ENCODE measurements at regions not wholly inside any gene's neighbourhood (a gene's known extent, or its start where the extent isn't known, plus 50 kb on each side); places are given as distances from the start of the nearest gene placed in this dataset.

- Histone ChIP-seq H3K27ac (ENCODE audit: low read length) (no peak overlapping the region), H3K9me3 (ENCODE audit: control insufficient read depth in 1 of 2, low read length in 2 of 2) (no peaks in the 10 kb centered on the region), H3K4me3 (ENCODE audit: low read depth in 1 of 2, low read length in 2 of 2) (no peak overlapping the region), H3K36me3 (ENCODE audit: control insufficient read depth in 1 of 2, insufficient read depth in 2 of 2, low read length in 2 of 2) (no peaks in the 10 kb centered on the region), H3K27me3 (ENCODE audit: low read depth, low read length) (no peaks in the 10 kb centered on the region), H3K4me1 (ENCODE audit: control insufficient read depth in 1 of 2, insufficient read depth in 2 of 2, low read length in 2 of 2) (no peaks in the 10 kb centered on the region)
Observed at GRCh38 chr17:15133143-15133542, 132.0 kb downstream of the PMP22 start.

- no peaks in the 10 kb centered on the region for H3K9me3 ChIP-seq (ENCODE audit: control insufficient read depth in 1 of 2, low read length in 2 of 2)
- H3K27ac ChIP-seq (ENCODE audit: low read length) = no peak overlapping the region
- H3K4me3 ChIP-seq (ENCODE audit: low read depth in 1 of 2, low read length in 2 of 2) = no peak overlapping the region
- H3K4me1 ChIP-seq (ENCODE audit: control insufficient read depth in 1 of 2, insufficient read depth in 2 of 2, low read length in 2 of 2) = no peaks in the 10 kb centered on the region
- H3K36me3 ChIP-seq (ENCODE audit: control insufficient read depth in 1 of 2, insufficient read depth in 2 of 2, low read length in 2 of 2) = no peaks in the 10 kb centered on the region
- H3K27me3 ChIP-seq (ENCODE audit: low read depth, low read length) = no peaks in the 10 kb centered on the region
Observed at GRCh38 chr17:15130426-15130825, 134.7 kb downstream of the PMP22 start.

GRCh38 chr17:15129986-15130385 lies 135.1 kb downstream of the PMP22 start:
- Histone ChIP-seq H3K27ac (ENCODE audit: low read length) (no peak overlapping the region), H3K4me3 (ENCODE audit: low read depth in 1 of 2, low read length in 2 of 2) (no peak overlapping the region), H3K27me3 (ENCODE audit: low read depth, low read length) (no peaks in the 10 kb centered on the region), H3K4me1 (ENCODE audit: control insufficient read depth in 1 of 2, insufficient read depth in 2 of 2, low read length in 2 of 2) (no peaks in the 10 kb centered on the region), H3K36me3 (ENCODE audit: control insufficient read depth in 1 of 2, insufficient read depth in 2 of 2, low read length in 2 of 2) (no peaks in the 10 kb centered on the region), H3K9me3 (ENCODE audit: control insufficient read depth in 1 of 2, low read length in 2 of 2) (no peaks in the 10 kb centered on the region)

- Histone ChIP-seq H3K4me1 (ENCODE audit: control insufficient read depth in 1 of 2, insufficient read depth in 2 of 2, low read length in 2 of 2) (no peaks in the 10 kb centered on the region), H3K27ac (ENCODE audit: low read length) (no peak overlapping the region), H3K9me3 (ENCODE audit: control insufficient read depth in 1 of 2, low read length in 2 of 2) (no peaks in the 10 kb centered on the region), H3K36me3 (ENCODE audit: control insufficient read depth in 1 of 2, insufficient read depth in 2 of 2, low read length in 2 of 2) (no peaks in the 10 kb centered on the region), H3K27me3 (ENCODE audit: low read depth, low read length) (no peaks in the 10 kb centered on the region), H3K4me3 (ENCODE audit: low read depth in 1 of 2, low read length in 2 of 2) (no peak overlapping the region)
Observed at GRCh38 chr17:15124746-15125145, 140.4 kb downstream of the PMP22 start.

- H3K4me3 ChIP-seq (ENCODE audit: low read depth in 1 of 2, low read length in 2 of 2) = no peak overlapping the region
- no peaks in the 10 kb centered on the region for H3K4me1 ChIP-seq (ENCODE audit: control insufficient read depth in 1 of 2, insufficient read depth in 2 of 2, low read length in 2 of 2)
- H3K27me3 ChIP-seq (ENCODE audit: low read depth, low read length) = no peaks in the 10 kb centered on the region
- H3K27ac ChIP-seq (ENCODE audit: low read length) = no peak overlapping the region
- no peaks in the 10 kb centered on the region for H3K36me3 ChIP-seq (ENCODE audit: control insufficient read depth in 1 of 2, insufficient read depth in 2 of 2, low read length in 2 of 2)
- no peaks in the 10 kb centered on the region for H3K9me3 ChIP-seq (ENCODE audit: control insufficient read depth in 1 of 2, low read length in 2 of 2)
Observed at GRCh38 chr17:15124264-15124595, 140.9 kb downstream of the PMP22 start.

GRCh38 chr17:15123593-15124263 lies 141.4 kb downstream of the PMP22 start:
- H3K27ac ChIP-seq (ENCODE audit: low read length) = no peak overlapping the region
- no peaks in the 10 kb centered on the region for H3K9me3 ChIP-seq (ENCODE audit: control insufficient read depth in 1 of 2, low read length in 2 of 2)
- no peaks in the 10 kb centered on the region for H3K36me3 ChIP-seq (ENCODE audit: control insufficient read depth in 1 of 2, insufficient read depth in 2 of 2, low read length in 2 of 2)
- no peaks in the 10 kb centered on the region for H3K4me1 ChIP-seq (ENCODE audit: control insufficient read depth in 1 of 2, insufficient read depth in 2 of 2, low read length in 2 of 2)
- no peaks in the 10 kb centered on the region for H3K27me3 ChIP-seq (ENCODE audit: low read depth, low read length)
- no peak overlapping the region for H3K4me3 ChIP-seq (ENCODE audit: low read depth in 1 of 2, low read length in 2 of 2)

- Histone ChIP-seq H3K27me3 (ENCODE audit: low read depth, low read length) (no peaks in the 10 kb centered on the region), H3K36me3 (ENCODE audit: control insufficient read depth in 1 of 2, insufficient read depth in 2 of 2, low read length in 2 of 2) (no peaks in the 10 kb centered on the region), H3K4me3 (ENCODE audit: low read depth in 1 of 2, low read length in 2 of 2) (no peak overlapping the region), H3K4me1 (ENCODE audit: control insufficient read depth in 1 of 2, insufficient read depth in 2 of 2, low read length in 2 of 2) (no peaks in the 10 kb centered on the region), H3K9me3 (ENCODE audit: control insufficient read depth in 1 of 2, low read length in 2 of 2) (no peaks in the 10 kb centered on the region), H3K27ac (ENCODE audit: low read length) (no peak overlapping the region)
Observed at GRCh38 chr17:15122857-15123256, 142.3 kb downstream of the PMP22 start.

- Histone ChIP-seq H3K27me3 (ENCODE audit: low read depth, low read length) (no peaks in the 10 kb centered on the region), H3K4me1 (ENCODE audit: control insufficient read depth in 1 of 2, insufficient read depth in 2 of 2, low read length in 2 of 2) (no peaks in the 10 kb centered on the region), H3K4me3 (ENCODE audit: low read depth in 1 of 2, low read length in 2 of 2) (no peak overlapping the region), H3K27ac (ENCODE audit: low read length) (no peak overlapping the region), H3K9me3 (ENCODE audit: control insufficient read depth in 1 of 2, low read length in 2 of 2) (peaks cover 0 to 2% of the 10 kb centered on the region in 2 donors), H3K36me3 (ENCODE audit: control insufficient read depth in 1 of 2, insufficient read depth in 2 of 2, low read length in 2 of 2) (no peaks in the 10 kb centered on the region)
Observed at GRCh38 chr17:15121426-15121825, 143.7 kb downstream of the PMP22 start.

GRCh38 chr17:15119968-15120367 lies 145.2 kb downstream of the PMP22 start:
- H3K27me3 ChIP-seq (ENCODE audit: low read depth, low read length) = no peaks in the 10 kb centered on the region
- no peaks in the 10 kb centered on the region for H3K4me1 ChIP-seq (ENCODE audit: control insufficient read depth in 1 of 2, insufficient read depth in 2 of 2, low read length in 2 of 2)
- no peak overlapping the region for H3K27ac ChIP-seq (ENCODE audit: low read length)
- H3K4me3 ChIP-seq (ENCODE audit: low read depth in 1 of 2, low read length in 2 of 2) = no peak overlapping the region
- no peaks in the 10 kb centered on the region for H3K36me3 ChIP-seq (ENCODE audit: control insufficient read depth in 1 of 2, insufficient read depth in 2 of 2, low read length in 2 of 2)
- H3K9me3 ChIP-seq (ENCODE audit: control insufficient read depth in 1 of 2, low read length in 2 of 2) = peaks cover 0 to 5% of the 10 kb centered on the region in 2 donors

GRCh38 chr17:15117239-15117638 lies 147.9 kb downstream of the PMP22 start:
- H3K4me3 ChIP-seq (ENCODE audit: low read depth in 1 of 2, low read length in 2 of 2) = no peak overlapping the region
- H3K4me1 ChIP-seq (ENCODE audit: control insufficient read depth in 1 of 2, insufficient read depth in 2 of 2, low read length in 2 of 2) = peaks cover 0 to 13% of the 10 kb centered on the region in 2 donors
- H3K9me3 ChIP-seq (ENCODE audit: control insufficient read depth in 1 of 2, low read length in 2 of 2) = peaks cover 0 to 5% of the 10 kb centered on the region in 2 donors
- H3K36me3 ChIP-seq (ENCODE audit: control insufficient read depth in 1 of 2, insufficient read depth in 2 of 2, low read length in 2 of 2) = no peaks in the 10 kb centered on the region
- no peaks in the 10 kb centered on the region for H3K27me3 ChIP-seq (ENCODE audit: low read depth, low read length)
- H3K27ac ChIP-seq (ENCODE audit: low read length) = no peak overlapping the region

- Histone ChIP-seq H3K36me3 (ENCODE audit: control insufficient read depth in 1 of 2, insufficient read depth in 2 of 2, low read length in 2 of 2) (no peaks in the 10 kb centered on the region), H3K4me3 (ENCODE audit: low read depth in 1 of 2, low read length in 2 of 2) (no peak overlapping the region), H3K27ac (ENCODE audit: low read length) (no peak overlapping the region), H3K9me3 (ENCODE audit: control insufficient read depth in 1 of 2, low read length in 2 of 2) (peaks cover 0 to 5% of the 10 kb centered on the region in 2 donors), H3K27me3 (ENCODE audit: low read depth, low read length) (no peaks in the 10 kb centered on the region), H3K4me1 (ENCODE audit: control insufficient read depth in 1 of 2, insufficient read depth in 2 of 2, low read length in 2 of 2) (peaks cover 0 to 13% of the 10 kb centered on the region in 2 donors)
Observed at GRCh38 chr17:15112846-15113617, 152.1 kb downstream of the PMP22 start.
